ENCODE measurements at regions not wholly inside any gene's neighbourhood (a gene's known extent, or its start where the extent isn't known, plus 50 kb on each side); places are given as distances from the start of the nearest gene placed in this dataset.
A peak's percentile ranks its signal among the peaks of the same experiment; 100 is the strongest.

- TF ChIP-seq SPI1 (IDR thresholded peaks at IDR 0.05; ENCODE audit: low read depth, low read length) (no peak), POLR2AphosphoS5 (IDR thresholded peaks at IDR 0.05; ENCODE audit: low read depth, low read length) (no peak), POU2F2 (IDR thresholded peaks at IDR 0.05; ENCODE audit: low read depth, low read length) (no peak), TAF1 (IDR thresholded peaks at IDR 0.05; ENCODE audit: low read depth, low read length) (no peak), PAX5 (IDR thresholded peaks at IDR 0.05; ENCODE audit: insufficient read depth, low read length, severe bottlenecking) (no peak), POLR2A (IDR thresholded peaks at IDR 0.05; ENCODE audit: low read depth, low read length) (no peak)
- FAIRE-seq (no peak), DNase-seq (ENCODE audit: insufficient read length, low spot score) (no peak)
These were observed 408.3 kb downstream of the ETS1 start for GRCh38 chr11:128179039-128179438.

GRCh38 chr11:128174465-128175291 is 412.7 kb downstream of the ETS1 start:
- no peak for DNase-seq (ENCODE audit: insufficient read length, low spot score)
- no peak for FAIRE-seq
- TF ChIP-seq TAF1 (IDR thresholded peaks at IDR 0.05; ENCODE audit: low read depth, low read length) (no peak), PAX5 (IDR thresholded peaks at IDR 0.05; ENCODE audit: insufficient read depth, low read length, severe bottlenecking) (no peak)

GRCh38 chr11:128172046-128172878 is 415.1 kb downstream of the ETS1 start:
- peak; percentile 81 for FAIRE-seq
- DNase-seq (ENCODE audit: insufficient read length, low spot score): peak; percentile 55
- no peak for TF ChIP-seq PAX5 (IDR thresholded peaks at IDR 0.05; ENCODE audit: insufficient read depth, low read length, severe bottlenecking)
- no peak for TF ChIP-seq POLR2A (IDR thresholded peaks at IDR 0.05; ENCODE audit: low read depth, low read length)
- TF ChIP-seq POLR2AphosphoS5 (IDR thresholded peaks at IDR 0.05; ENCODE audit: low read depth, low read length): no peak
- no peak for TF ChIP-seq POU2F2 (IDR thresholded peaks at IDR 0.05; ENCODE audit: low read depth, low read length)
- TF ChIP-seq SPI1 (IDR thresholded peaks at IDR 0.05; ENCODE audit: low read depth, low read length): no peak
- no peak for TF ChIP-seq TAF1 (IDR thresholded peaks at IDR 0.05; ENCODE audit: low read depth, low read length)

DNA sequence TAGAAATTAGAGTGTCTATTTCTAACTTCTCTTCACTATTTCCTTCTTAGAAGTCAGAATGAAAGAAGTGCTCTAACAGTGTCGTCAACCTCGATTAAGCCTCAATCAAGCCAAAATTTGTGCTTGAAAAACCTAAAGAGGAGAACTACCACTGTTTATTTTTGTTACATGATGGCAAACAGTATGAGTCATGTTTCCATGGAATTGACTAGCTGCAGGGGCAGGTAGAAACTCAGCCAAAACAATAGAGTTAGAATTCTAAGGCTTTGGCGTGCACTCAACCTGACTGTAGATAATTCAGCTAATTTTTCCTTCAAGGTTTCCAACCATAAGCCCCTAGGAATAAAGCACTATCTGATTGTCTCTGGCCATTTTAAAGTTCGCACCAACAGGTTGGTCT is 415.9 kb downstream of the ETS1 start:
- FAIRE-seq: no peak
- no peak for DNase-seq (ENCODE audit: insufficient read length, low spot score)
- no peak for TF ChIP-seq SPI1 (IDR thresholded peaks at IDR 0.05; ENCODE audit: low read depth, low read length)
- no peak for TF ChIP-seq POU2F2 (IDR thresholded peaks at IDR 0.05; ENCODE audit: low read depth, low read length)
- no peak for TF ChIP-seq PAX5 (IDR thresholded peaks at IDR 0.05; ENCODE audit: insufficient read depth, low read length, severe bottlenecking)
- no peak for TF ChIP-seq TAF1 (IDR thresholded peaks at IDR 0.05; ENCODE audit: low read depth, low read length)
- no peak for TF ChIP-seq POLR2AphosphoS5 (IDR thresholded peaks at IDR 0.05; ENCODE audit: low read depth, low read length)
- no peak for TF ChIP-seq POLR2A (IDR thresholded peaks at IDR 0.05; ENCODE audit: low read depth, low read length)

GRCh38 chr11:128165572-128165971 is 421.8 kb downstream of the ETS1 start:
- TF ChIP-seq POLR2A (IDR thresholded peaks at IDR 0.05; ENCODE audit: low read depth, low read length) (no peak), SPI1 (IDR thresholded peaks at IDR 0.05; ENCODE audit: low read depth, low read length) (no peak), TAF1 (IDR thresholded peaks at IDR 0.05; ENCODE audit: low read depth, low read length) (no peak), POU2F2 (IDR thresholded peaks at IDR 0.05; ENCODE audit: low read depth, low read length) (no peak), POLR2AphosphoS5 (IDR thresholded peaks at IDR 0.05; ENCODE audit: low read depth, low read length) (no peak), PAX5 (IDR thresholded peaks at IDR 0.05; ENCODE audit: insufficient read depth, low read length, severe bottlenecking) (no peak)
- DNase-seq (ENCODE audit: insufficient read length, low spot score): no peak
- no peak for FAIRE-seq

- FAIRE-seq (no peak), DNase-seq (ENCODE audit: insufficient read length, low spot score) (no peak)
- TF ChIP-seq POU2F2 (IDR thresholded peaks at IDR 0.05; ENCODE audit: low read depth, low read length) (no peak), POLR2AphosphoS5 (IDR thresholded peaks at IDR 0.05; ENCODE audit: low read depth, low read length) (no peak), PAX5 (IDR thresholded peaks at IDR 0.05; ENCODE audit: insufficient read depth, low read length, severe bottlenecking) (no peak), POLR2A (IDR thresholded peaks at IDR 0.05; ENCODE audit: low read depth, low read length) (no peak), SPI1 (IDR thresholded peaks at IDR 0.05; ENCODE audit: low read depth, low read length) (no peak)
These were observed 423.1 kb downstream of the ETS1 start for GRCh38 chr11:128164080-128164741.

- DNase-seq (ENCODE audit: insufficient read length, low spot score): no peak
- no peak for FAIRE-seq
These were observed 425.4 kb downstream of the ETS1 start for GRCh38 chr11:128161994-128162393.

DNA sequence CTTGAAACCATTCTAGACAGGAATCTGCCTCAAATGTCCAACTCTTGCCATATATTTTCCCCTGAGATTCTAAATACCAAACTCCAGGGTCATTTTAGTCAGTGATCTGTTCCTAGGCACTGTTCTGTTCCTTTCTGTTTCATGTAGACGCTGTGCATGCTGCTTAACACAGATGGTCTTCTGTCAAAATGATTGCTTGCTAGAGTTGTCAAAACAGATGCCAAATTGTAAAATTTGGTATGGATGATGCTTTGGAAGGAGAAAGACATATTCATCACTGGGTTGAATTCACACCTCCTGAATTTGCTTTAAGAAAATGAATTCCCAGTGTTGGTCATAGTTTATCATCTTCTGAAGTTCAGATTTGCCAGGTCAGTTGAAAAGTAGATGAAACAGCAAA is 425.9 kb downstream of the ETS1 start:
- FAIRE-seq: no peak

More at GRCh38 chr11:128161994-128162393, 425.4 kb downstream of the ETS1 start:
- TF ChIP-seq POLR2AphosphoS5 (IDR thresholded peaks at IDR 0.05; ENCODE audit: low read depth, low read length) (no peak), POU2F2 (IDR thresholded peaks at IDR 0.05; ENCODE audit: low read depth, low read length) (no peak), POLR2A (IDR thresholded peaks at IDR 0.05; ENCODE audit: low read depth, low read length) (no peak), TAF1 (IDR thresholded peaks at IDR 0.05; ENCODE audit: low read depth, low read length) (no peak), SPI1 (IDR thresholded peaks at IDR 0.05; ENCODE audit: low read depth, low read length) (no peak), PAX5 (IDR thresholded peaks at IDR 0.05; ENCODE audit: insufficient read depth, low read length, severe bottlenecking) (no peak)

DNA sequence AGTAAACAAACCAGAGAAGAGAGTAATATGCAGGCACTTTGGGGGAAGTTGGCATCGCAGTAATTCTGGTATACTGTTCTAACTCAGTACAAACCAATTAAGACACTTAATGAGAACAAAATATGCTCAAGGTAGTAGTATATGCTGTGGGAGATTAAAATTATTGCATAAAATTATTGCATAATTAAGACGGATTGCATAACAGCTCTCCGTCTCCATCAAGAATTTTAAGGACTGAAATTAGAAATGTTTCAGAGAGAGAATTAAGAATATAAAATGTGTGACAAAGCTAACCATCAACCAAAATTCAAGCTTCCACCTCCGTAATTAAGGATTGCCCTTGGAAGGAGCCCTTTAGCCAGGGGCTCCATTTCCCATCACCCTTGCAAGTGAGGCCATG is 428.5 kb downstream of the ETS1 start:
- no peak for DNase-seq (ENCODE audit: insufficient read length, low spot score)
- FAIRE-seq: no peak
- no peak for TF ChIP-seq SPI1 (IDR thresholded peaks at IDR 0.05; ENCODE audit: low read depth, low read length)
- TF ChIP-seq POU2F2 (IDR thresholded peaks at IDR 0.05; ENCODE audit: low read depth, low read length): no peak
- no peak for TF ChIP-seq TAF1 (IDR thresholded peaks at IDR 0.05; ENCODE audit: low read depth, low read length)
- TF ChIP-seq PAX5 (IDR thresholded peaks at IDR 0.05; ENCODE audit: insufficient read depth, low read length, severe bottlenecking): no peak
- TF ChIP-seq POLR2A (IDR thresholded peaks at IDR 0.05; ENCODE audit: low read depth, low read length): no peak
- no peak for TF ChIP-seq POLR2AphosphoS5 (IDR thresholded peaks at IDR 0.05; ENCODE audit: low read depth, low read length)

More for the DNA sequence above, 425.9 kb downstream of the ETS1 start:
- no peak for DNase-seq (ENCODE audit: insufficient read length, low spot score)
- no peak for TF ChIP-seq SPI1 (IDR thresholded peaks at IDR 0.05; ENCODE audit: low read depth, low read length)
- no peak for TF ChIP-seq PAX5 (IDR thresholded peaks at IDR 0.05; ENCODE audit: insufficient read depth, low read length, severe bottlenecking)
- TF ChIP-seq POLR2AphosphoS5 (IDR thresholded peaks at IDR 0.05; ENCODE audit: low read depth, low read length): no peak
- TF ChIP-seq POU2F2 (IDR thresholded peaks at IDR 0.05; ENCODE audit: low read depth, low read length): no peak
- TF ChIP-seq TAF1 (IDR thresholded peaks at IDR 0.05; ENCODE audit: low read depth, low read length): no peak

Data from GM12891 (cell line).